SK-N-SH (cell line): ENCODE measurements at regions not wholly inside any gene's neighbourhood (a gene's known extent, or its start where the extent isn't known, plus 50 kb on each side); places are given as distances from the start of the nearest gene placed in this dataset.

Experiments used
- CTCF ChIA-PET: fragments of 300-600, 350-600 bp; formaldehyde crosslinking; extraction: SDS; loops from one replicate; lab custom pipeline; 2021; lab: Yijun Ruan, JAX
- POLR2A ChIA-PET: fragments of 350-600 bp; sonication (Branson Sonifier 250); formaldehyde crosslinking; extraction: SDS; loops from one replicate; lab custom pipeline; 2020; ENCODE audit warnings: antibody characterized with exemption, inconsistent platforms; lab: Yijun Ruan, JAX
- DNase-seq: peaks from one replicate; pipeline ENCODE4 v3.0.0; 2012
- H2AFZ ChIP-seq: fragments of 200-600 bp; sonication (generic); 2 replicates; pipeline ENCODE4 v1.8.1; 2016; ENCODE audit warnings: antibody characterized with exemption, mild to moderate bottlenecking, low read depth
- H3F3A ChIP-seq: fragments of 200-600 bp; sonication (generic); replicated peaks from 2 replicates; pipeline ENCODE3; 2016; ENCODE audit warnings: antibody characterized with exemption, mild to moderate bottlenecking; ENCODE audit not compliant: insufficient read depth
- H3K27ac ChIP-seq, 2 experiments: fragments of 200-500 bp in 1 of 2; fragments of 200-600 bp in 1 of 2; sonication (Bioruptor generic) in 1 of 2; sonication (generic), shearing (Covaris generic) in 1 of 2; 2 replicates each; pipeline versions ENCODE4 v1.5.1 to v1.6.1; 2014 to 2016; ENCODE audit warnings: low read depth in 2 of 2, inconsistent platforms in 1 of 2, low read length in 1 of 2, mild to moderate bottlenecking in 1 of 2, mixed read lengths in 1 of 2
- H3K27me3 ChIP-seq: fragments of 200-600 bp; sonication (generic), shearing (Covaris generic); 2 replicates; pipeline ENCODE4 v1.6.1; 2016; ENCODE audit warnings: mixed run types; ENCODE audit not compliant: insufficient read depth
- H3K36me3 ChIP-seq, 2 experiments: fragments of 200-500 bp in 1 of 2; fragments of 200-600 bp in 1 of 2; sonication (Bioruptor generic) in 1 of 2; sonication (generic) in 1 of 2; replicated peaks in 1 of 2; 2 replicates each; pipeline versions ENCODE3 to v1.5.1; 2014 to 2016; ENCODE audit warnings: low read length in 1 of 2, mild to moderate bottlenecking in 1 of 2; ENCODE audit not compliant: insufficient read depth in 2 of 2, control insufficient read depth in 1 of 2
- H3K4me1 ChIP-seq, 2 experiments: fragments of 200-500 bp in 1 of 2; fragments of 200-600 bp in 1 of 2; sonication (Bioruptor generic) in 1 of 2; sonication (generic), shearing (Covaris generic) in 1 of 2; 2 replicates each; pipeline versions ENCODE4 v1.5.1 to v1.6.1; 2014 to 2016; ENCODE audit warnings: low read depth in 1 of 2, low read length in 1 of 2, mixed run types in 1 of 2; ENCODE audit not compliant: insufficient read depth in 2 of 2, control insufficient read depth in 1 of 2
- H3K4me2 ChIP-seq: fragments of 200-600 bp; sonication (generic), shearing (Covaris generic); 2 replicates; pipeline ENCODE4 v1.6.1; 2017; ENCODE audit warnings: mixed run types
- H3K4me3 ChIP-seq, 2 experiments: fragments of 200-500 bp in 1 of 2; fragments of 200-600 bp in 1 of 2; sonication (Bioruptor generic) in 1 of 2; sonication (generic), shearing (Covaris generic) in 1 of 2; 2 replicates each; pipeline versions ENCODE4 v1.5.1 to v1.8.1; 2014 to 2016; ENCODE audit warnings: low read depth in 2 of 2, inconsistent platforms in 1 of 2, low read length in 1 of 2, mild to moderate bottlenecking in 1 of 2, mixed read lengths in 1 of 2, moderate library complexity in 1 of 2
- H3K79me2 ChIP-seq: fragments of 200-600 bp; sonication (generic); 2 replicates; pipeline ENCODE4 v1.8.1; 2017; ENCODE audit warnings: mild to moderate bottlenecking; ENCODE audit not compliant: insufficient read depth
- H3K9ac ChIP-seq: fragments of 200-600 bp; sonication (generic); 2 replicates; pipeline ENCODE4 v1.6.1; 2017; ENCODE audit warnings: mixed run types
- H3K9me2 ChIP-seq: fragments of 200-600 bp; sonication (generic); 2 replicates; pipeline ENCODE4 v1.6.1; 2017; ENCODE audit warnings: mixed run types
- H3K9me3 ChIP-seq: fragments of 200-600 bp; sonication (generic); 2 replicates; pipeline ENCODE4 v1.6.1; 2017; ENCODE audit warnings: mixed run types, mild to moderate bottlenecking, moderate library complexity
- H4K20me1 ChIP-seq: fragments of 200-600 bp; sonication (generic); 2 replicates; pipeline ENCODE4 v1.6.1; 2017; ENCODE audit warnings: mild to moderate bottlenecking, mixed run types; ENCODE audit not compliant: insufficient read depth
- CHD2 ChIP-seq: fragments of 150-350 bp; IDR thresholded peaks from 2 replicates; pipeline ENCODE4 v1.6.1; 2018; ENCODE audit warnings: low read length; ENCODE audit not compliant: partially characterized antibody
- CTCF ChIP-seq: fragments of 200-600 bp; sonication (generic); IDR thresholded peaks from 2 replicates; pipeline ENCODE4 v1.6.1; 2017; ENCODE audit warnings: antibody characterized with exemption, mild to moderate bottlenecking, moderate library complexity
- EP300 ChIP-seq, 2 experiments: IDR thresholded peaks; 2 replicates each; pipeline versions ENCODE4 v1.4.0 to v1.6.1; 2012; ENCODE audit warnings: borderline replicate concordance in 1 of 2, low read depth in 1 of 2, low read length in 1 of 2
- EZH2phosphoT487 ChIP-seq: fragments of 200-600 bp; sonication (generic); IDR thresholded peaks from 2 replicates; pipeline ENCODE4 v1.6.1; 2017; ENCODE audit warnings: low read depth, mixed run types, mild to moderate bottlenecking, antibody characterized with exemption, moderate library complexity, borderline replicate concordance
- FOSL2 ChIP-seq: IDR thresholded peaks from 2 replicates; pipeline ENCODE4 v1.4.0; 2012; ENCODE audit warnings: low read depth, mild to moderate bottlenecking, moderate library complexity, borderline replicate concordance
- GABPA ChIP-seq: IDR thresholded peaks from 2 replicates; pipeline ENCODE4 v1.4.0; 2012; ENCODE audit warnings: low read depth, mild to moderate bottlenecking
- IRF3 ChIP-seq: fragments of 150-350 bp; IDR thresholded peaks from 2 replicates; pipeline ENCODE4 v1.6.1; 2016; ENCODE audit warnings: mild to moderate bottlenecking, low read depth, low read length
- JUND ChIP-seq: IDR thresholded peaks from 2 replicates; pipeline ENCODE4 v1.4.0; 2012
- MXI1 ChIP-seq: IDR thresholded peaks from 2 replicates; pipeline ENCODE4 v1.6.1; 2012; ENCODE audit warnings: mild to moderate bottlenecking, low read depth, low read length, improper control_type of control experiment
- NRF1 ChIP-seq: IDR thresholded peaks from 2 replicates; pipeline ENCODE4 v1.6.1; 2012; ENCODE audit warnings: low read depth, mild to moderate bottlenecking, low read length
- PBX3 ChIP-seq: IDR thresholded peaks from 2 replicates; pipeline ENCODE4; 2012
- RAD21 ChIP-seq: IDR thresholded peaks from 2 replicates; pipeline ENCODE4 v1.6.1; 2012; ENCODE audit warnings: mild to moderate bottlenecking, low read length
- RCOR1 ChIP-seq: fragments of 150-350 bp; IDR thresholded peaks from 2 replicates; pipeline ENCODE4 v1.6.1; 2017; ENCODE audit warnings: antibody characterized with exemption, low read length
- REST ChIP-seq: IDR thresholded peaks from 2 replicates; pipeline ENCODE4 v1.6.1; 2012; ENCODE audit warnings: mild to moderate bottlenecking, low read depth, low read length, moderate library complexity
- SIN3A ChIP-seq: IDR thresholded peaks from 2 replicates; pipeline ENCODE4 v1.6.1; 2012; ENCODE audit warnings: low read depth, mild to moderate bottlenecking, low read length, moderate library complexity, borderline replicate concordance
- SMC3 ChIP-seq: IDR thresholded peaks from 2 replicates; pipeline ENCODE4 v1.6.1; 2012; ENCODE audit warnings: low read depth, low read length, improper control_type of control experiment
- USF1 ChIP-seq: IDR thresholded peaks from 2 replicates; pipeline ENCODE4 v1.4.0; 2012; ENCODE audit warnings: low read depth, borderline replicate concordance
- WGBS: methylation state at CpG from one replicate; pipeline ENCODE4 v1.1.6; 2017; ENCODE audit warnings: low lambda C conversion rate; 5-methylcytosine and 5-hydroxymethylcytosine counted together

- ChIA-PET POLR2A (no interaction called here), CTCF (no interaction called here)
- Histone ChIP-seq H3K9me2 (no peaks in the 10 kb centered on the region; the same call in 1 of the 2 replicates), H3K4me1 (no peaks in the 10 kb centered on the region; a peak in 2 of 4 replicates), H3K9ac (no peak overlapping the region), H3K9me3 (no peaks in the 10 kb centered on the region), H3K27me3 (no peaks in the 10 kb centered on the region), H3F3A (no peaks in the 10 kb centered on the region), H2AFZ (no peak overlapping the region), H3K36me3 (no peaks in the 10 kb centered on the region), H3K79me2 (no peaks in the 10 kb centered on the region), H3K27ac (no peak overlapping the region), H4K20me1 (no peaks in the 10 kb centered on the region)
- TF ChIP-seq USF1 = no peak
- TF ChIP-seq CHD2 = no peak
- no peak for TF ChIP-seq PBX3
- TF ChIP-seq IRF3 = no peak
- TF ChIP-seq SIN3A = no peak
- no peak for TF ChIP-seq MXI1
- TF ChIP-seq SMC3 = no peak
- no peak for TF ChIP-seq NRF1
- no peak for TF ChIP-seq JUND
- TF ChIP-seq, all 33 proteins: peak for 0
- Histone ChIP-seq H3K4me3 (no peak overlapping the region), H3K4me2 (no peak overlapping the region)
- no peak for DNase-seq
Observed at GRCh38 chr12:90303771-90304170, 595.1 kb upstream of the ATP2B1 start.

- Histone ChIP-seq H3K4me2 (no peak overlapping the region), H3F3A (no peaks in the 10 kb centered on the region), H3K4me1 (peaks cover 0 to 5% of the 10 kb centered on the region in 2 experiments; a peak in 3 of 4 replicates), H4K20me1 (no peaks in the 10 kb centered on the region), H3K36me3 (no peaks in the 10 kb centered on the region), H3K4me3 (no peak overlapping the region), H2AFZ (no peak overlapping the region), H3K79me2 (no peaks in the 10 kb centered on the region), H3K9me3 (no peaks in the 10 kb centered on the region), H3K9ac (no peak overlapping the region), H3K9me2 (no peaks in the 10 kb centered on the region; the same call in 1 of the 2 replicates), H3K27ac (peak overlapping the region in 1 of 2 experiments; percentile 55; a peak in 1 of 4 replicates), H3K27me3 (no peaks in the 10 kb centered on the region)
- POLR2A ChIA-PET = interaction anchor here (0.6 kb wide), 1 partner anchor 112 kb away, joined by 3 read pairs; no protein-coding TSS in a partner anchor
- WGBS = 18% methylated on average over 1 of the region's 1 CpG
- peak; percentile 30 for DNase-seq
- CTCF ChIA-PET = interaction anchor here (0.7 to 1.1 kb wide), 2 partner anchors 9 to 118 kb away, joined by 3 to 4 read pairs; no protein-coding TSS in a partner anchor
- peak; percentile 70 for TF ChIP-seq RCOR1
- no peak for TF ChIP-seq CTCF
- TF ChIP-seq REST = no peak
- no peak for TF ChIP-seq EZH2phosphoT487
- no peak for TF ChIP-seq FOSL2
- TF ChIP-seq USF1 = no peak
- TF ChIP-seq GABPA = no peak
- TF ChIP-seq EP300 (IDR thresholded peaks at IDR 0.05; ENCODE audit: borderline replicate concordance in 1 of 2, low read depth in 1 of 2, low read length in 1 of 2) = peak in 1 of 2 experiments; percentile 66; a peak in 1 of 4 replicates
- TF ChIP-seq RAD21 = no peak
Observed at GRCh38 chr12:90301561-90302133, 593.0 kb upstream of the ATP2B1 start.
